ENCODE measurements at regions not wholly inside any gene's neighbourhood (a gene's known extent, or its start where the extent isn't known, plus 50 kb on each side); places are given as distances from the start of the nearest gene placed in this dataset.

GRCh38 chr3:118754406-118755252 lies 280.0 kb downstream of the IGSF11 start:
- DNase-seq (ENCODE audit: low read depth, low spot score): peak; percentile 33

- DNase-seq (ENCODE audit: low read depth, low spot score): no peak
Measured at GRCh38 chr3:118755253-118755801, 279.3 kb downstream of the IGSF11 start.

- peak; percentile 66 for DNase-seq (ENCODE audit: low read depth, low spot score)
Measured at GRCh38 chr3:118760585-118761290, 273.9 kb downstream of the IGSF11 start.

- DNase-seq (ENCODE audit: low read depth, low spot score): no peak
Measured at GRCh38 chr3:118761291-118761606, 273.4 kb downstream of the IGSF11 start.

GRCh38 chr3:118765636-118766305 lies 268.9 kb downstream of the IGSF11 start:
- DNase-seq (ENCODE audit: low read depth, low spot score): no peak

GRCh38 chr3:118766306-118766669 lies 268.4 kb downstream of the IGSF11 start:
- DNase-seq (ENCODE audit: low read depth, low spot score): no peak

- no peak for DNase-seq (ENCODE audit: low read depth, low spot score)
Measured at GRCh38 chr3:118772036-118772435, 262.6 kb downstream of the IGSF11 start.

- peak; percentile 64 for DNase-seq (ENCODE audit: low read depth, low spot score)
Measured at GRCh38 chr3:118772547-118773011, 262.1 kb downstream of the IGSF11 start.

GRCh38 chr3:118775021-118775420 lies 259.6 kb downstream of the IGSF11 start:
- DNase-seq (ENCODE audit: low read depth, low spot score): no peak

GRCh38 chr3:118778201-118778600 lies 256.4 kb downstream of the IGSF11 start:
- peak; percentile 16 for DNase-seq (ENCODE audit: low read depth, low spot score)

- DNase-seq (ENCODE audit: low read depth, low spot score): no peak
Measured at GRCh38 chr3:118781232-118781631, 253.4 kb downstream of the IGSF11 start.

- DNase-seq (ENCODE audit: low read depth, low spot score): peak; percentile 25
Measured at GRCh38 chr3:118781839-118782238, 252.8 kb downstream of the IGSF11 start.

- DNase-seq (ENCODE audit: low read depth, low spot score): peak; percentile 44
Measured at GRCh38 chr3:118782755-118783202, 251.9 kb downstream of the IGSF11 start.

- DNase-seq (ENCODE audit: low read depth, low spot score): no peak
Measured at GRCh38 chr3:118785415-118785814, 249.2 kb downstream of the IGSF11 start.

- DNase-seq (ENCODE audit: low read depth, low spot score): no peak
Measured at GRCh38 chr3:118791246-118791645, 243.4 kb downstream of the IGSF11 start.

- DNase-seq (ENCODE audit: low read depth, low spot score): no peak
Measured at GRCh38 chr3:118792191-118792590, 242.5 kb downstream of the IGSF11 start.

- DNase-seq (ENCODE audit: low read depth, low spot score): peak; percentile 56
Measured at GRCh38 chr3:118793176-118793575, 241.5 kb downstream of the IGSF11 start.

- no peak for DNase-seq (ENCODE audit: low read depth, low spot score)
Measured at GRCh38 chr3:118799303-118799702, 235.3 kb downstream of the IGSF11 start.

- DNase-seq (ENCODE audit: low read depth, low spot score): no peak
Measured at GRCh38 chr3:118801899-118802298, 232.7 kb downstream of the IGSF11 start.

GRCh38 chr3:118802325-118803095 lies 232.1 kb downstream of the IGSF11 start:
- no peak for DNase-seq (ENCODE audit: low read depth, low spot score)

- no peak for DNase-seq (ENCODE audit: low read depth, low spot score)
Measured at GRCh38 chr3:118803096-118803476, 231.6 kb downstream of the IGSF11 start.
